Parathyroid adenoma (tissue), 2 donors: ENCODE measurements at regions not wholly inside any gene's neighbourhood (a gene's known extent, or its start where the extent isn't known, plus 50 kb on each side); places are given as distances from the start of the nearest gene placed in this dataset.

Experiments
- H2AFZ ChIP-seq: fragments of 300-600 bp; sonication (generic); one replicate; pipeline ENCODE4 v1.7.0; 2017; ENCODE audit warnings: antibody characterized with exemption, mild to moderate bottlenecking
- H3K27ac ChIP-seq: fragments of 300-600 bp; sonication (generic); one replicate; pipeline ENCODE4 v1.7.0; 2017
- H3K27me3 ChIP-seq: fragments of 300-600 bp; sonication (generic); one replicate; pipeline ENCODE4 v1.7.0; 2017; ENCODE audit warnings: low read length; ENCODE audit not compliant: control insufficient read depth, insufficient read depth
- H3K36me3 ChIP-seq: fragments of 300-600 bp; sonication (generic); one replicate; pipeline ENCODE4 v1.7.0; 2017; ENCODE audit warnings: low read length; ENCODE audit not compliant: control insufficient read depth, insufficient read depth
- H3K4me1 ChIP-seq: fragments of 300-600 bp; sonication (generic); one replicate; pipeline ENCODE4 v1.7.0; 2017; ENCODE audit warnings: control low read depth
- H3K4me2 ChIP-seq: fragments of 300-600 bp; sonication (generic); one replicate; pipeline ENCODE4 v1.7.0; 2017; ENCODE audit warnings: low read length
- H3K4me3 ChIP-seq: fragments of 300-600 bp; sonication (generic); one replicate; pipeline ENCODE4 v1.7.0; 2017; ENCODE audit warnings: low read depth, low read length
- H3K79me2 ChIP-seq: fragments of 300-600 bp; sonication (generic); one replicate; pipeline ENCODE4 v1.7.0; 2017; ENCODE audit warnings: control low read depth
- H3K9ac ChIP-seq: fragments of 300-600 bp; sonication (generic); one replicate; pipeline ENCODE4 v1.7.0; 2017; ENCODE audit warnings: mild to moderate bottlenecking
- H3K9me3 ChIP-seq: fragments of 300-600 bp; sonication (generic); one replicate; pipeline ENCODE4 v1.7.0; 2017; ENCODE audit warnings: low read length; ENCODE audit not compliant: control insufficient read depth
- TF ChIP-seq, protein P1 (sequence below): fragments of 300-600 bp; sonication (generic); IDR thresholded peaks from one replicate; pipeline ENCODE4 v1.7.0; 2017; ENCODE audit warnings: antibody characterized with exemption, mild to moderate bottlenecking
- donor health status: primary hyperparathyroidism.

DNA sequence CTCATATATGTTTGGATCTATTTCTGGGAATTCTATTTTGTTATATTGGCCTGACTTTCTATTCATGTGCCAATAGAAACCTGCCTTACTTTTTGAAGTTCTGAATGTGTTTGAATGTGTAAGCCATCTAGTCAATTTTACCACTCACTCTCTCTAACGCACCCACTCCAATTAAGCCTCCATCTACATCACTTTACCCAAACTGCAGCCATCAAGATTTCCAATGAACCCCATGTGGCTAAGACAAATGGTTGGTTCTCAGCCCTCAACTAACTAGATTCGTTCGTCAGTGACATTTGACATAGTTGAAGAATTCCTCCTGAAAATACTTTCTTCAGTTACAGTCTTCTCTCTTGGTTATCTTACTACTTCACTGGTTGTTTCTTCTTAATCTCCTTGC, 137.3 kb upstream of the FSHR start:
- H3K27me3 ChIP-seq: no peaks in the 10 kb centered on the region
- no peak overlapping the region for H3K4me2 ChIP-seq
- no peaks in the 10 kb centered on the region for H3K36me3 ChIP-seq
- H3K9ac ChIP-seq: no peak overlapping the region
- no peaks in the 10 kb centered on the region for H3K4me1 ChIP-seq
- no peak overlapping the region for H3K27ac ChIP-seq
- H3K4me3 ChIP-seq: no peak overlapping the region
- H2AFZ ChIP-seq: no peak overlapping the region
- TF ChIP-seq, protein P1, sequence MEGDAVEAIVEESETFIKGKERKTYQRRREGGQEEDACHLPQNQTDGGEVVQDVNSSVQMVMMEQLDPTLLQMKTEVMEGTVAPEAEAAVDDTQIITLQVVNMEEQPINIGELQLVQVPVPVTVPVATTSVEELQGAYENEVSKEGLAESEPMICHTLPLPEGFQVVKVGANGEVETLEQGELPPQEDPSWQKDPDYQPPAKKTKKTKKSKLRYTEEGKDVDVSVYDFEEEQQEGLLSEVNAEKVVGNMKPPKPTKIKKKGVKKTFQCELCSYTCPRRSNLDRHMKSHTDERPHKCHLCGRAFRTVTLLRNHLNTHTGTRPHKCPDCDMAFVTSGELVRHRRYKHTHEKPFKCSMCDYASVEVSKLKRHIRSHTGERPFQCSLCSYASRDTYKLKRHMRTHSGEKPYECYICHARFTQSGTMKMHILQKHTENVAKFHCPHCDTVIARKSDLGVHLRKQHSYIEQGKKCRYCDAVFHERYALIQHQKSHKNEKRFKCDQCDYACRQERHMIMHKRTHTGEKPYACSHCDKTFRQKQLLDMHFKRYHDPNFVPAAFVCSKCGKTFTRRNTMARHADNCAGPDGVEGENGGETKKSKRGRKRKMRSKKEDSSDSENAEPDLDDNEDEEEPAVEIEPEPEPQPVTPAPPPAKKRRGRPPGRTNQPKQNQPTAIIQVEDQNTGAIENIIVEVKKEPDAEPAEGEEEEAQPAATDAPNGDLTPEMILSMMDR: no peak
- no peaks in the 10 kb centered on the region for H3K9me3 ChIP-seq
- H3K79me2 ChIP-seq: no peaks in the 10 kb centered on the region

DNA sequence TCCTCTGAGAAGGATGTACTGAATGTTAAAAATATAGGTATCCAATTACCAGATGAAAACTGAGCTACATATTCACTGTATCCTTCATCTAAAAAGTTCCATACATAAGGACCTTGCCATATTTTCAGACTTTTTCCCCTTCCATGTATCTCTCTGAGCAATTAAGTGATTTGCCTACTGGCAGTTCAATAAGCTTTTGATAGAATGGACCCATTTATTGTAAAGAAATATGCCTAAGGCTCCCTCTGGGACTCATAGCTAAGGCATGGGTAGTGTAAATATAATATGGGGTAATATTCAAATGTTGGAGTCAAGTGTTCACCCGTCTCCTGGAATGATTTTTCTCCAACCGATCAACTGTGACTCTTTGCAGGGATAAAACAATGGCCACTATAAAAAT, 135.4 kb upstream of the FSHR start:
- no peaks in the 10 kb centered on the region for H3K27me3 ChIP-seq
- no peaks in the 10 kb centered on the region for H3K9me3 ChIP-seq
- H3K4me3 ChIP-seq: no peak overlapping the region
- TF ChIP-seq, protein P1: no peak
- no peaks in the 10 kb centered on the region for H3K4me1 ChIP-seq
- no peak overlapping the region for H3K27ac ChIP-seq
- no peaks in the 10 kb centered on the region for H3K79me2 ChIP-seq
- H3K9ac ChIP-seq: no peak overlapping the region
- no peak overlapping the region for H3K4me2 ChIP-seq
- no peaks in the 10 kb centered on the region for H3K36me3 ChIP-seq
- no peak overlapping the region for H2AFZ ChIP-seq

DNA sequence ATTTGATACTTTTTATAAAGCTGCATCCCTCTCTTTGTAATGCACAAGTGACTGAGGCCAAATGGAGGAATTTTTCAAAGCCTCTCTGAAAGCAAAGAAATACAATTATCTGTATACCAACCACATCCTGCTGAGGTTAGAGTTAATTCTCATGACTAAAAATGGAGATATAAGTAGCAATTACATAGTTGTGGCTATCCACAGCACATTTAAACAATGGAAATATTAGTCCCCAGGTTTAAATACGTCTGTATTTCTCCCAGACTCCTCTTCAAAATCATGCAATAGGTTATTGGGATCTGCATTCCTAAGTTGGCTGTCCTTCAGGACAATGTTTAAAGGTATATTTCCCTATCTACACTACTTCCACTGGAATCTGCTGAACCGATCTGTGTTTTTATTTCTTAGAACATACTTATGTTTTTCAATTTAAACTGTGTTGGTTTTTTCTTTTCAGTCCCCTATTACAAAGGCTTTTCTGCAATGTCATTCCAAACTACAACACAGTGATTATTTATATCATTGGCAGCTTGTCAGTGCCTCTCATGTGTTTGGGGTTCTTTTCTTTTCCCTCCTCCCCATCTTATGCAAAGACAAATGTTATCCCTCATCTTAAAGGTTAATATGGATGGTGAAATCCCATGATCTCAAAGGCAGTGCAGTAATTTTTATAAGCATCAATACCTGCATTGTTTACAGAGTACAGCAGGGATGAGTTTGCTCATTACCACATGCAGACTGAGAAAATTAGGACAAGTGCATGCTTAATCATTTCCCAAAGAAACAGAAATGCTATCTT, 134.8 kb upstream of the FSHR start:
- Histone ChIP-seq H3K27me3 (no peaks in the 10 kb centered on the region), H3K36me3 (no peaks in the 10 kb centered on the region), H3K9ac (no peak overlapping the region), H3K27ac (no peak overlapping the region), H3K4me1 (no peaks in the 10 kb centered on the region), H3K9me3 (no peaks in the 10 kb centered on the region), H3K4me3 (no peak overlapping the region), H3K79me2 (no peaks in the 10 kb centered on the region), H3K4me2 (no peak overlapping the region), H2AFZ (no peak overlapping the region)
- TF ChIP-seq, protein P1: no peak

DNA sequence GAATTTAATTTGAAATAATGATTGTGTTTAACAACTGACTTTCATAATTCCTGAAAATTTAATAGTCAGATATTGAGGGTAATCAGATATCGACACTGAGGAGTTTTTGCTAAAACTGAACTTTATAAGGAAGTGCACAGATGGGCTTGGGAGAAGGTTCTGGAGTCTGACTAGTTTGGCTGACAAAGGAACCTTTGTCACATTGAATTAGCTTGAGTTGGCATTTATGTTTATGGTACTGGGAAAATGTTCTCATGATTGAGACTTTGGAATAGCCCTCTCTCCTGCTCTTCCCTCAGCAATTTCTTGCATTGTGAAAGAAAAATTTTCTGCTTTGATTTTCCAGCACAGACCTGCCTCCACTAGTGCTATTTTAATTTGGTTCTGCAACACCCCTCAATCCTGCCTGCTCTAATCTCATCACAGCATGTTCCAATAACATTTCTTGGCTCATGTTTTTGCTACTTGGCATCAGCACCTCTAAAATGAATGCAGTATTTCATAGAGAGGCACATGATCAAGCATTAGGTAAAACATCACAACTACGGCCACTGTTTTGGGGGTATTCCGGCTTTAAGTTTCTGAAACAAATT, 133.9 kb upstream of the FSHR start:
- Histone ChIP-seq H2AFZ (no peak overlapping the region), H3K9ac (no peak overlapping the region), H3K4me1 (no peaks in the 10 kb centered on the region), H3K79me2 (no peaks in the 10 kb centered on the region), H3K36me3 (no peaks in the 10 kb centered on the region), H3K4me2 (no peak overlapping the region), H3K9me3 (no peaks in the 10 kb centered on the region), H3K4me3 (no peak overlapping the region), H3K27ac (no peak overlapping the region), H3K27me3 (no peaks in the 10 kb centered on the region)
- TF ChIP-seq, protein P1: no peak

DNA sequence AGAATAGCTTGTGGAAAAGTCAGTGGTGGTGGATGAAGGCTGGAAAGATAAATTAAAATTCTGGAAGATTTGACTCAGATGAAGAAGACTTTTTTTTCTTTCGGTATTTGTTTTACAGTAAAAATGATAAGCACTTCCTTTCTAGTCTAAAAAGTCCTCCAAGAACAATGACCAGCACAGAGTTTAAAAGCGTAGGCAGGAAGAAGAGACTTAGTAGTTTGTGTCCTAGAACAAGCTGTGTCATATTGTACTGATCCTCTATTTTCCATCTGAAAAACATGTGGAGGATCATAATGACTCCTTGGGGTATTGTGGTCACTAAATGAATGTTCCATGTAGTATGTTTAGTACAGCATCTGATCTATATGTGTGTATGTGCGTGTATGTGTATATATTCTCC, 132.4 kb upstream of the FSHR start:
- no peak overlapping the region for H3K27ac ChIP-seq
- no peaks in the 10 kb centered on the region for H3K79me2 ChIP-seq
- no peak overlapping the region for H2AFZ ChIP-seq

More for the DNA sequence above, 132.4 kb upstream of the FSHR start:
- Histone ChIP-seq H3K9ac (no peak overlapping the region), H3K36me3 (no peaks in the 10 kb centered on the region), H3K4me1 (no peaks in the 10 kb centered on the region), H3K4me2 (no peak overlapping the region), H3K27me3 (no peaks in the 10 kb centered on the region), H3K9me3 (no peaks in the 10 kb centered on the region), H3K4me3 (no peak overlapping the region)
- TF ChIP-seq, protein P1: no peak
